Right kidney (tissue), 1 donor: ENCODE measurements at regions not wholly inside any gene's neighbourhood (a gene's known extent, or its start where the extent isn't known, plus 50 kb on each side); places are given as distances from the start of the nearest gene placed in this dataset.

ENCODE experiments used
- DNase-seq: peaks from one replicate; pipeline ENCODE4 v3.0.0-alpha.2; 2016

DNA sequence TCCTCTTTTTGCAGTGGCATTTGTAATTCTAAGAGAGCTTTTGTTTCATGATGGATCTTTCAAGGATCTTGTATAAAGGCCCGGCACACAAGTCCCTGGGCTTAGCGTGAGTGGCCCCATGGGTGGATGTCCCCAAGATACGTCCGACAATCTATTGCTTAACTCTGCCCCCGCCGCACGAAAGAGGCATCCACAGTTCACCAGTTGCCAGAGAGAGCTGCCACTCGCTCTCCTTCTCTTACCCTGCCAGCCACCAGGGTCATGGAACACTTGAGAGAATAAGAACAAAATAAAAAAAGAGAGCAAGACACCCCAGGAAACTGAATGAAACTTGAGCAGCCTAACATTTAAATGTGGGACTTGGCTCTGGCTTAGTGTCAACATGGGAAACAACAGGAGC lies 92.3 kb downstream of the CTAGE1 start:
- DNase-seq = no peak

DNA sequence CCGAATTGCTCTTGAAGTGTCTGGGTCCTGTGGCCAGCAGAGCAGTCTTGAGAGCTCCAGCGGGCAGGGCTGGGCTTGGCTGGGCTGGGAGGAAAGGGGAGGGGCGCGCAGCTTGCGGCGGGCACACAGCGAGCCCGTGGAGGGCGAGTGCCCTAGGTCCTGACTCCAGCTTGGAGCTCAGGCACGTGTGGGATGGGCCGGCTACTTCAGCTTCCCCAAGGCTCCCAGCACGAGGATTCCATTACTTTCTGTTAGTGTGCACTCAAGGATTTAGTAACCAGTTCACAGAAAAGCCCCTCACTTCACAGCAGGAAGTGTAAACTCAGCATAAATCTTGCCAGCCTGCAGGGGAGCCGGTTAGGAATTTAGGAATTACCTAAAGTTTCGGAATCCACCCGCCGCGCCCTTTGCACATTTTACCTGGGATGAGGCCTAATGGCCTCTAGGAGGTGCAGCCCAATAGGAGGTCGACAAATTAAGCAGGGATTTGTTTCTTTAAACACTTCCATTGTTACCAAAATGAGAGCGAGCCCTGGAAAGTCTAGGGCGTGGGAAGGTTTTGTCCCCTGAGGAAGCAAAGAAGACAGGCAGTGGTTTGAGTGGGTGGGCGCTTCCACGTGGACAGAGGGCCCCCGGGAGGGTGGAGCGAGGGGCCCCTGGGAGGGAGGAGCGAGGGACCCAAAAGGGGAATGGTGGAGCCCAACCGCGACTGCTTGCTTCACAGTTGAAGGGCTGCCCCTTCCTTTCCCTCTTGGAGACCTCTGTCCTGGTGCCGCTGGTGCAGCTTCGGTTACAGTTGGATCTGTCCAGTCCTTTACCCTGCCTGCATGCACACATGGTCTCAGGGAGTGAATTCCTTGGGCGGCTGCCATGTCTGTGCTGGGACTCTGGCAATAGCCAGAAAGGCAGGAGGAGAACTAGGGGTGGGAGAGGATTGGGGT lies 93.3 kb downstream of the CTAGE1 start:
- DNase-seq = peak; percentile 66

DNA sequence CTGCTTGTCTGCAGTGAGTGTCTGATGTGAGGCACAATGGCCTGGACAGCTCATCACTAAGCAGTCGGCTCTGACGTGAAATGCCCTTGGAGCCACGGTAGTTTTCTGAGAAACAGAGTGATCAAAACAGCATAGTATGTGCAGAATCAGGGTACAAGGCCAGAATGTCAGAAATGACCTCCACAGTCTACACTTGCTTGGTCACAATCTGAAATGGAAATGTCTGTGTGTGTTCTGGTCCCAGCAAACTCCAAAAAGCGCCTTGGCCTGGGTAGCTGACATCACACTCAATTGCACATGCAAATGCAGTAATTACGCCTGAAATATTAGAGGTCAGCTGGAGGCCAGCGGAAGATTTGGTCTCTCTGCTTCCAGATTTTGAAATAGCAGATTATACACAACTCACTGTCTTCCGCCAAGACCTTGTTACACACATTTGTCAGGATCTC lies 95.4 kb downstream of the CTAGE1 start:
- no peak for DNase-seq

DNA sequence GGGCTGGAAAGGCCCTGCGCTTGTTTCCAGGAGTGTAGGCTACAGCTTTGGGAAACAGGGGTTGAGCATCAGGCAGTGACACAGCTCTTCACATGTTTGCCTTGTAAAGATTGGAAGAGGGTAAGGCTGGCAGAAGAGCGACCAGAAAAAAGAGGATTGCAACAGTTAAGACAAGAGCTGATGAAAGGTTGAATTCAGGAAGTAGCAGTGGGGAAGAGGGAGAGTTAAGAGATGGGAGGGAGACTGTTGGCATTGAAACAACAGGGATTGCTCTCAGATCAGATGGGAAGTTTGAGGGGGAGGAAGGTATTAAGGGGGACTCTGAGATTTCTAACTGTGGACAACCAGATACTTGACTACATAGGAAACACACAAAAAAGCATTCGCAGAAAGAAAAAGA lies 96.9 kb downstream of the CTAGE1 start:
- no peak for DNase-seq

DNA sequence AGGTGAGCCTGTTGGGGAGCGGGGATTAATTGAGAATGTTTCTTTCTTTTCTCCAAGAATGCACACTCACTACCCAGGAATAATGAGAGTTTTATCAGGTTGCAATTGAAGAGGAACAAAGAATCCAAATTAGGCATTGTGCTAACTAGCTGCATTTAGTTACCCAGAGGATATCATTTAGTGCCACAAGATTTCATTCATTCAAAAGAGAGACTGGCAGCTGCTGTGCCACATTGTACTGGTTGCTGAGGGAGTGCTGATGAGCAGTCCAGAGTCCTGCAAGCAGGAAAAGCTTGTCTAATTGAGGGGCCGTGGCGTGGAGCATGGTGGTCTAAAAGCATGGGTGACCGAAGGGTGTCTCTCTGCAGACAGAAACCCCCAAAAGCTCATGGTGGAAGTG lies 97.6 kb downstream of the CTAGE1 start:
- DNase-seq = no peak

DNA sequence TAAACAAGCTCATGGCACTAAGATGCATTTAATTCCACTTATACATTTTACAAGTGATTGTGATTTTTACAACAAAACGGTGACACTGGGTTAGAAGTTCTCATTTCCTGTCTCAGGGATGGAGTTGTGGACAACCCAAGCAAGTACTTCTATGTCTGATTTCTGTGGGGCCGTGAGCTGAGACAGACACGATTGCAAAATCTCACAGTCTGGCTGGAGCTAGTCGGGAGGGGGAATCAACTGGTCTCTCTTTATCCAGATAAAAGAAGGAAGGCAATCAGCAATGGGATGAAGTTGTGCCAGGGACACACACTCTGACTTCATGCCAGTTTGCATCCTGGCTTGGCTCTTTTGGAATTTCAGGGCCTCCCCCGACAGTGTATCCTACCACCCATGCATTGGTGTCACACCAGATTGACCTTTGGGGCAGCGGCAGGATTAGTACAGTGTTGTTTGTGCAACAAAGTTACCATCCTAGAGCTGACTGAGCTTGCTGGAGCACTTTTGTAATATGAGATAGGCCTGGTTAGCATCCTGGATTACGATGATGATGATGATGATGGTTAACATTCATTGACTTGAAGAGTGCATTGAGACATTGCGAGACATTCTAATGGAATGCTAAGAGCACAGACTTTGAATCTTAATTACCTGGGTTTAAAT lies 98.8 kb downstream of the CTAGE1 start:
- DNase-seq = no peak

DNA sequence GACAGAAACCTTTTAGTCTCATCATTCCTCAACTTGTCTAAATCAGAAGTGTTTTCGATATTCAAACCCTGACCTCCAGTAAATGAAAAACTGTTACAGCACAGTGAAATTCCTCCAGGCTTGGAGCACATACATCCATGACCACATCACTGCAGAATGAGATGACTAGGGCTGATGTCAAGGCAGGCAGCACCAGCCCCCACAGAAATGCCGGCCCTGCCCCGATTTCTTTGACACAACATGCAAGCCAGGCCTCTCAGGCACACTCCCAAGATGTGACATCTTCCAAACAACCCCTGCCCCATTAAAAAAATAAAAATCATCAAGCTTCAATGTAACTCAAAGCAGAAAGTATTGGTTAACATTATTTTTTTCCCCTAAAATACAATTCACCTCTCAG lies 103.3 kb downstream of the CTAGE1 start:
- DNase-seq = no peak

DNA sequence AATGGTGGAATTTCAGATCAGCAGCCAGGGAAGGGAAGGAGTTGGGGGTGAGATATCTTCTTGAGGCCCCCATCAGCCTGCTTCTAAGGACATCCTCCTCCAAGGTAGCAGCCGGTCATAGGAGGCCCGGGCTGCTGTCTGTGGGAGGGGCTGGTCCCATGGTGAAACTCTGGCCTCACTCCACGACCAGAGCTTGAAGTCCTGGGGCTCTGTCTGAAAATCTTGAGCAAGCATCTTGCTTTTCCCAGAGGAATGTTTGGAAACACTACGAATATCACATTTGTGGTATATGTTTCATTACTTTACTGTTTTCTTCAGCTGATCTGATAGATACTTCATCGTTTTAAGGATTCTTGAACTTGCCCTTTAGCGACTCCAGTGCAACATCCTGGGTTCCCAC lies 103.7 kb downstream of the CTAGE1 start:
- no peak for DNase-seq

DNA sequence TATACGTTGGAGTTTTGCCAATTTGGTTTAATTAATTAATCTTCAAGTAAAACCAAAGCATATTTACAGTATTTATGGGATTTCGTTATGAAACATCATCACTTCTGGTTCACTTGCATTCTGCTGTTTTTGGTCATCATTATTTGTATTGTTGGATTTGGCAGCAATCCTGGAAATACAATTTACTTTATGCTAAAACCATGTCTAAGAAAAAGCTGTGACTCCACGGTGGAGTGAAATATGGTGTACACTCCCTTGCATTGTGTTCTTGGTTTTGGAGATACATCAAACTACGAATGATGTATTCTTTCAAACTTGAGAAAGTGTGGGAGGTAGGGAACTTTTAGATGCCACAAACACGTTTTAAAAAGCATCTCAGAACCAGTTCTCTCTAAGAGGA lies 106.4 kb downstream of the CTAGE1 start:
- no peak for DNase-seq

DNA sequence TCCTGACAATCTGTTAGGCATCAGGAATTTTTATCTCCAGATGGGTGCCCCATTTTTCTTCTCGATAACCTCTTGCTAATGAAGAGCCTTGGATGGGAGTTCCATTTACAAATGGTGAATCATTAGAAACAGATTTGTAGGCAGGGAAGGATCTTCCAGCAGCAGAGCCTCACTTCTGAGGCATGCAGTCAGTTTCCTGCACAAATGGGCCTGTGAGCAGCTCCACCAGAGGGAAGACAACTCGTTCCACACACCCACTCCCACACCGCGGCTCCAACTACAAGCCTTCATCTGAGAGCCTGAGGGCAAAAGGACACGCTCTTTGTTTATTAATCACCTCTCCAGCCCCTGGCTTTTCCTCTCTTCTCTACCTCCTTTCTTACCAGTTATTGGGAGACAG lies 108.5 kb downstream of the CTAGE1 start:
- no peak for DNase-seq

DNA sequence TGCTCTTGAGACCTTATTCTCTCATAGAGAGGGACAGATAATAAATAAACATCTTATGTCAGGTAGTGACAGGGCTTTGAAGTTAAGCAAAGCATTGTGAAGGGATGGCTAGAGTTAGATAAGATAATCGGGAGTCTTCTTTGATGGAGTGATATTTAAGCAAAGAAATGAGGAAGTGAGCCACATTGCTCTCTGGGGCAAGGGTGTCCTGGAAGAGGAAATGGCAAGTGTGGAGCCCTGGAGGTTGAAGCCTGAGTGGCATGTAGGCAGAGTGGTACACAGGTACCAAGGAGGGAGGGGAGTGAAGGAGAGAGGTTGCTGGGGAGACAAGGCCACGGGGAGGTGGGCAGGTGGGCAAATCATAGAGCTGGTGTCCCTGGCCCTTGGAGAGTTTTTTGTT lies 110.2 kb downstream of the CTAGE1 start:
- no peak for DNase-seq

DNA sequence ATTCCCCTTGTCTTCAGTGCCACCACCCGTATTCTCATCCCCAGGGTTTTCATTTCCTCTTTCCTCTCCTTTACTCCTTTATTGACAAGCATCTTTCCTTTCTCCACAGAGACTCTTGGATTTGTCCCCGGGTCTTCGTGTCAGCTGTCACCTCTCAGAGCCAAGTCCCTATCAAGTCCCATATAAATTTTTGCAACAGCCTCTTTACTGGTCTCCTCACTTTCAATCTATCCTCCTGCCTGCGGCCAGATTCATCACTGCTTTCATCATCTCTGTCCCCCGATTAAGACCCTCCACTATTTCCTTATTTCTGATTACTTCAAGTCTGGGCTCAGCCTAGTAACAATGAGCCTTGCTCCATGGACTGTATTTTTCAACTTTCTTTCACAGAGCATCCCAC lies 113.8 kb downstream of the CTAGE1 start:
- no peak for DNase-seq

DNA sequence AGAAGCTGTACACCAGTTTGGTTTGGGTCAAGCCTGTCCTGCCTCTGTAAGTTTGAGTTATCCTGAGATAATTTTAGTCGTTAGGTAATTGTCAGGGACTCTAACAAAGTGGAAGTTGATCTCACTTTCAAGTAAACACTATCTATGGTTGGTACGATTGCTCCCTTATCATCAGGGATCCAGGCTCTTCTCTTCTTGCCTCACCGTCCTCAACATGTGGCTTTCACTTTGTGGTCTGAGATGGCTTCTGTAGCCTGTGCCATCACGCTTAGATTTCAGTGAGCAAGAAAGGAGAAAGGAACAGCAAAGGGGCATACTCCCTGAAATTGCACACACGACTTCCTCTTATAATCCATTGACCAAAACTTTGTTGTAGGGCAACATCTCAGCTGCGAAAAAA lies 115.6 kb downstream of the CTAGE1 start:
- no peak for DNase-seq

DNA sequence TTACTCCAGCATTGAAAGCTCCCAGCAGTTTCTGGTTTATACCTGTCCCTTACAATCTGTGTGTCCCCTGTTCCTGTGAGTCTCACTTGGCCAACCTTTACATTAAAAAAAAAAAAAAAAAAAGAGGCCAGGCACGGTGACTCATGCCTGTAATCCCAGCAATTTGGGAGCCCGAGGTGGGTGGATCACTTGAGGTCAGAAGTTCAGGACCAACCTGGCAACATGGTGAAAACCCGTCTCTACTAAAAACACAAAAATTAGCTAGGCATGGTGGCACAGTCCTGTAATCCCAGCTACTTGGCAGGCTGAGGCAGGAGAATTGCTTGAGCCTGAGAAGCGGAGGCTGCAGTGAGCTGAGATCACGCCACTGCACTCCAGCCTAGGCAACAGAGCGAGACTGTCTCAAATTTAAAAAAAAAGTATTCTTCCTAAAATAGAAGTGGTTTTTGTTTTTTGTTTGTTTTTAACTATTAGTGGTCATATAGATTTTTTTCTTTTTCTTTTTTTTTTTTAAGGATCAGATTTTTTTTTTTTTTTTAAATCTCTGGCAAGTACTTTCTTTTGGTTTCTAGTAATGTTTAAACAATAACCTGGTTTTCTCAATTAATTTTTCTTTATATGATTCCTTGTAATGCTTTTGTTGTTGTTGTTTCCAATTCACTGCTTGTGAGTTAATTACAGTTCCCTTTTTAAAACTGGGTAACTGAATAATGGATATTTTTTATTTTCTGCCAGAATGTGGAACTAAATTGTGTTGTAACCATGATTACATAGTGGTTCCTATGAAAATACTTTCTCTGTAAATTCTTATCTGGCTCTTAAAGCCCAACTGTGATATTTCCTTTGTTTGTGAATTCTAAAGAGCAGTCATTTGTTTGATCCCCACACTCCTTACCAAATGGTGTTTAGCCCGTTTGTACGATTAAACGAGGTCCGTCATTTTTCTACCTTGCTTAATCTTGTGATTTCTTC lies 116.8 kb downstream of the CTAGE1 start:
- DNase-seq = no peak

DNA sequence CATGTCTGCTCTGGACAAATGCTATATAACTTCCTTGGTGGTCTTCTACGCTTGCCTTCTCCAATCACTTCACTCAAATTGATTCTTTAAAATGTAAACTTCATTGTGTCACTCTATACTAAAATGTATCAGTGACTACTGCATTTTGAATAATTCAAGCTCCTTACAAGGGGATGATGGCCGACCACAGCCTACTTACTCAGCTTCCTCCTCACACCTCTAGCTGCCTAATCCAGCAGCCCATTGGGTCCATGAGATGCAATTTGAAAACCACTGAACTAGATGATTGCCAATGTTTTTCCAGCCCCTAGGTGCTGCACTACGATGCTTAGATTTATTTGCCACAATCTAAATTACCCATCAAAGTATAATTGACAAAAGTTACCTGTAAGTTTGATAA lies 120.7 kb downstream of the CTAGE1 start:
- DNase-seq = no peak

DNA sequence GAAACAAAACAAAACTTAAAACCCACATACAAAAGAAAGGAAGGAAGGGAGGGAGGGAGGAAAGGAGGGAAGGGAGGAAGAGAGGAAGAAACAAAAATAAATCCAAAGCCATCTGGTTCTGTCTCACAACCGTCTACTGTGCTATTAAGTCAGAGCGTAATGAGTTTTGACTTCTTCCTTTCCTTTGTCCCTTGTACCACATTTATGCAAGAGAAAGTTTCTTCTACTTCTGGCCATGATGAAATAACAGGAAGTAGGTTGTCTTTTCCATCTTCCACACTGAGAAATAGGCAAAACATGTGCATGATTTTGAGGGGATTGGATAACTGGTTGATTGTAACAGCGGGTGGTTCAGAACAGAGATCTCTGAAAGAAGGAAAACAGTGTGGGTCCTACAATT lies 121.4 kb downstream of the CTAGE1 start:
- DNase-seq = no peak

DNA sequence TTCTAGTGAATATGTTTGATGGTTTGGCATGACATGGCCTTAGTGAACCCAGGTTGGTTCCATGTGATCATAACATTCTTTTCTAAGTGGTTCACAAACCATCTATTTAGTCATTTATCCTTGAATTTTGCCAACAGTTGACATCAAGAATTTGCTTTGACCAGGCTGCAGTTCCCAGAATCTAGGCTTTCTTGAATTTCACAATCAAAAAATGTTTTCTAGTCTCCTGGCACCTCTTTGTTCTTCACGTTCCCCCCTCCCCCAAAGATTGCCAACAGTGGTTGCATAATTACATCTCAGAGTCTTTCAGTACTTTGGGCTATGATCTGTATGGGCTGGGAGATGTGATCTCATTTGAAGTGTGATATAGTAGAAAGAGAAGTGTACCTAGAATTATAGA lies 124.0 kb downstream of the GATA6 start:
- DNase-seq = no peak

DNA sequence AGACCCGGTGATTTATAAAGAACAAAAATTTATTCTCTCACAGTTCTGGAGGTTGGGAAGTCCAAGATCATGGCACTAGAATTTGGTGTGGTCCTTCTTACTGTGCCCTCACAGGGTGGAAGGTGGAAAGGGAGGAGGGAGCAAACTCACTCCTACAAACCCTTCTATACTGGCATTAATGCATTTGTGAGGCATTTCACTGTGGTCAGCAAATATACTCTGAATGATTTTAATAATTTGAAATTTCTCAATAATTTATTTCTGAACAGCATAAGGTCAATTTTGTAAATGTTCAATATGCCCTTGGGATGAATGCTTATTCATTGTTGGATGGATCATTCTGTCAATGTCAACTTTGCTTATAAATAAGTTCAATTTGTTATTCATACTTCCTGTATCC lies 120.6 kb downstream of the GATA6 start:
- no peak for DNase-seq

DNA sequence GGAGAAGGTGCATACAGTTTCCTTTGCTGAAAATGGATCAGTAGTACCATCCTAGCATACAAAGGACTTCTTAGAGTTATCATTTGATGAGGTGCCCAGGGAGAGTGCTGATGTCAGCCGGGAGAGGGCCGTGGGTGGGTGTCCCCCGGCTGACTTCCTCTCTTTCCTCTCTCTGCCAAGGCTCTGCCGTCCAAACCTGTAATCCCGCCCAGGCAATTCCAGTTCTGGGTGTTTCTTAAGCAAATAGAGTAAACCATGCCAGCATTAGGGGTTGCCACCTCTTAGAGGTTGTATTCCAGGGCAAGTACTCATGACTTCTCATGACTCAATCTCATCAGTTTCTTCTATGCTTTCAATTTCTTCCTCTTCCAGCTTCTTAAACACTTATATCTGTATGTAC lies 117.2 kb downstream of the GATA6 start:
- no peak for DNase-seq

DNA sequence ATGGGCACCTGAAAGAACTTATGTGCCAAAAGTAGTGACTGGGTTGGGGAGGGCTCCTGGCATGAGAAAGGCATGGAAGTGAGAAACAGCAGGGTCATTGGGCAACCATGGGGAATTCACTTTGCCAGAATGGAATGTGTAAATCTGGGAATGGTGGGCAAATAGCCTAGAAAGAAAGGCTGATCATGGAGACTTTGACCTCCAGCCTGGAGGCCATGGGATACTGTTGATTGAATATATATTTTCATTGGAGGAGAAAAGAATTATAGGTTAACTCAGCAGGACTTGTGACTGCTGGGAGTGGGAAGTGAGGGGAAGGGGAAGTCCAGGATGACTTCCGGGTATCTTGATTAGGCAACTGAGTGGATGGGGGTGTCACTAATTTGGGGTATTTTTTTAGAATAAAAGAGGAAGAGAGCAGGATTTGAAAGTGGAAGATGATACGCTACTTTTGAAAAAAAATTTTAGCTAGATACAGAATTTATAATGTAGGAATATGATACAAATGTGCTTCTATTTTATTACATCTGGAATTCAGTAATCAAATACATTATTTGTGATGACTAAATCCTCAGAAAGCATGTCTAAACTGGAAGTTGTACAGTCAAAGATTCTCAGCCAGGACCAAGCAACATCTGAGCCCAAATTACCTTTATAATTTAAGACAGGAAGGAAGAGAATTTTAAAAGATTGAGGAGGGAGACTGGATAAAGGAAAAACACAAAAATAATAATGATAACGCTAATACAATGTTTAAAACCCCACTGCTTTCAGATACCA lies 116.2 kb downstream of the GATA6 start:
- DNase-seq = no peak

DNA sequence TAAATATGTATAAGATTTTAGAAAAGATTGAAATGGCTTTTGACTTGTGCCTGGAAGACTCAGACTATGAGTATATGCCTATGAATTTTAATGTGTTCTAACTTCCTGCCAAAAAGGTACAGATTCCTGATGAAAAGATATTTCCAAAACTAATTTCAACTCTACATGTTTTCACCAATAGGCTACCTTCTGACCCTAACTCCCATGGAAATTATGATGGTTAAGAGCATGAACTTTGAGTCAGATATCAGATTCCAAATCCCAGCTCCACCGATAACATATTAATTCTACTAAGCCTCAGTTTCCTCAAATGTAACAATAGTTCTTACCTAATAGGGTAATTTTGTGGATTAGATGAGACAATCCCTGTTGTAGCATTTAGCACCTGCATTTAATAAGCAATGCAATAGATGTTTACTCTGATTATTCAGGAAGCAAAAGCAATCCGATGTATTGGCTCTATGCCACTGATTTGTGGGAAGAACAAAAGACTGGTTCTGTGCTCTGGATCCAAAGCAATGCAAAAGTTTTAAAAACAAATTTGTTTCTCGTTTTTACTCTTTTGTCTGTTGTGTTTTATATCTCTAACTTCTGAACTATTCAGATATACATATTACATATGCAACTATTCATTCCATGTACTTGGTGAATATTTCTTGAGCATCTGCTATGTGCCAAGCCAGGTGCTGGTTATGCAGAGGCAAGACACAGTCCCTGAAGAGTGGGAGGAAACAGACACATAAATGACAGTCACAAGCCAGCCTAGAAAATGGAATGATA lies 115.4 kb downstream of the GATA6 start:
- no peak for DNase-seq
